IMR-90 (cell line): ENCODE measurements at regions not wholly inside any gene's neighbourhood (a gene's known extent, or its start where the extent isn't known, plus 50 kb on each side); places are given as distances from the start of the nearest gene placed in this dataset.

Source experiments
- ATAC-seq: fragments of 200-7000 bp; cut with Tn5 transposase; 2 replicates; pipeline ENCODE4 v1.9.1; 2020; ENCODE audit warnings: low read depth, mild to moderate bottlenecking, moderate library complexity
- BruUV-seq: library from RNA; stranded (reverse); fragments of 400-500 nt; replicated peaks from 2 replicates; lab custom pipeline; 2021; lab: Mats Ljungman, UMichigan
- CTCF ChIA-PET: fragments of 300-600 bp; formaldehyde crosslinking; extraction: SDS; loops from one replicate; lab custom pipeline; 2021; ENCODE audit warnings: antibody characterized with exemption; lab: Yijun Ruan, JAX
- POLR2A ChIA-PET: fragments of 300-600 bp; sonication (Branson Sonifier 250); formaldehyde crosslinking; loops from one replicate; lab custom pipeline; 2022; ENCODE audit warnings: antibody characterized with exemption; ENCODE audit not compliant: unreplicated experiment; lab: Charles Lee
- DNase-seq: peaks from one replicate; pipeline ENCODE4 v3.0.0; 2013
- H2AFZ ChIP-seq: replicated peaks from 2 replicates; pipeline ENCODE3; 2013; ENCODE audit warnings: low read length, mild to moderate bottlenecking; ENCODE audit not compliant: poor library complexity
- H2AK5ac ChIP-seq: 2 replicates; pipeline ENCODE4 v1.6.1; 2013; ENCODE audit warnings: low read depth, low read length, inconsistent platforms
- H2AK9ac ChIP-seq: replicated peaks from 2 replicates; pipeline ENCODE3; 2013; ENCODE audit warnings: mild to moderate bottlenecking, low read depth, low read length, moderate library complexity; ENCODE audit not compliant: poor library complexity
- H2BK120ac ChIP-seq: 2 replicates; pipeline ENCODE4 v1.6.1; 2013; ENCODE audit warnings: low read depth, low read length, inconsistent platforms
- H2BK15ac ChIP-seq: 3 replicates; pipeline ENCODE4 v1.6.1; 2013; ENCODE audit warnings: low read depth, low read length, inconsistent platforms
- H2BK20ac ChIP-seq: 2 replicates; pipeline ENCODE4 v1.6.1; 2013; ENCODE audit warnings: low read depth, mild to moderate bottlenecking, inconsistent platforms, low read length, moderate library complexity
- H2BK5ac ChIP-seq: 2 replicates; pipeline ENCODE4 v1.6.1; 2013; ENCODE audit warnings: mild to moderate bottlenecking, low read depth, low read length, inconsistent platforms; ENCODE audit not compliant: poor library complexity, severe bottlenecking
- H3K14ac ChIP-seq: replicated peaks from 2 replicates; pipeline ENCODE4 v1.6.1; 2013; ENCODE audit warnings: low read depth, low read length, inconsistent platforms
- H3K18ac ChIP-seq: 2 replicates; pipeline ENCODE4 v1.6.1; 2013; ENCODE audit warnings: low read depth, low read length, control low read depth
- H3K23ac ChIP-seq: 2 replicates; pipeline ENCODE4 v1.6.1; 2013; ENCODE audit warnings: low read depth, low read length, inconsistent platforms
- H3K27ac ChIP-seq: 2 replicates; pipeline ENCODE4 v1.5.1; 2013; ENCODE audit warnings: mild to moderate bottlenecking, control low read depth, low read length; ENCODE audit not compliant: insufficient read depth
- H3K27me3 ChIP-seq: 2 replicates; pipeline ENCODE4 v1.6.1; 2013; ENCODE audit warnings: low read length; ENCODE audit not compliant: control insufficient read depth, insufficient read depth
- H3K36me3 ChIP-seq: 2 replicates; pipeline ENCODE4 v1.6.1; 2013; ENCODE audit warnings: low read length, mixed read lengths; ENCODE audit not compliant: control insufficient read depth, insufficient read depth
- H3K4ac ChIP-seq: 2 replicates; pipeline ENCODE4 v1.6.1; 2013; ENCODE audit warnings: low read depth, low read length, inconsistent platforms
- H3K4me1 ChIP-seq: 2 replicates; pipeline ENCODE4 v1.6.1; 2013; ENCODE audit warnings: low read length, mixed read lengths; ENCODE audit not compliant: control insufficient read depth, insufficient read depth
- H3K4me2 ChIP-seq: 2 replicates; pipeline ENCODE4 v1.6.1; 2013; ENCODE audit warnings: low read depth, mild to moderate bottlenecking, control low read depth, low read length, moderate library complexity
- H3K4me3 ChIP-seq: 2 replicates; pipeline ENCODE4 v1.5.1; 2013; ENCODE audit warnings: low read depth, mild to moderate bottlenecking, control low read depth, low read length, moderate library complexity; ENCODE audit not compliant: insufficient read depth
- H3K56ac ChIP-seq: 2 replicates; pipeline ENCODE4 v1.6.1; 2013; ENCODE audit warnings: low read length, inconsistent platforms; ENCODE audit not compliant: insufficient read depth; ENCODE audit errors: extremely low read depth
- H3K79me1 ChIP-seq, 2 experiments: 2 replicates each; pipeline ENCODE4 v1.6.1; 2013; ENCODE audit warnings: low read length in 2 of 2, inconsistent platforms in 1 of 2, low read depth in 1 of 2
- H3K9ac ChIP-seq: 2 replicates; pipeline ENCODE4 v1.6.1; 2013; ENCODE audit warnings: low read depth, low read length, control low read depth
- H3K9me1 ChIP-seq: 2 replicates; pipeline ENCODE4 v1.6.1; 2013; ENCODE audit warnings: low read length, inconsistent platforms; ENCODE audit not compliant: insufficient read depth
- H3K9me3 ChIP-seq: 2 replicates; pipeline ENCODE4 v1.6.1; 2013; ENCODE audit warnings: low read length; ENCODE audit not compliant: control insufficient read depth, insufficient read depth
- H4K20me1 ChIP-seq: 2 replicates; pipeline ENCODE4 v1.6.1; 2013; ENCODE audit warnings: low read length, inconsistent platforms; ENCODE audit not compliant: insufficient read depth
- H4K5ac ChIP-seq: 2 replicates; pipeline ENCODE4 v1.6.1; 2013; ENCODE audit warnings: mild to moderate bottlenecking, low read depth, low read length, control low read depth
- H4K8ac ChIP-seq, 2 experiments: 2 replicates each; pipeline ENCODE4 v1.6.1; 2013; ENCODE audit warnings: low read depth in 2 of 2, low read length in 2 of 2, control low read depth in 1 of 2, inconsistent platforms in 1 of 2
- H4K91ac ChIP-seq: 2 replicates; pipeline ENCODE4 v1.6.1; 2013; ENCODE audit warnings: low read depth, low read length, inconsistent platforms; ENCODE audit not compliant: insufficient read depth
- RFX5 ChIP-seq: IDR thresholded peaks from 2 replicates; pipeline ENCODE4 v1.8.0; 2012; ENCODE audit warnings: low read depth, mild to moderate bottlenecking, low read length, moderate library complexity
- WGBS, 2 experiments: methylation state at CpG; one replicate each; pipeline versions ENCODE4 v1.1.5 to v1.1.7; 2013; ENCODE audit warnings: missing lambda C conversion rate in 2 of 2; ENCODE audit not compliant: insufficient read length in 1 of 2; ENCODE audit errors: extremely low coverage in 2 of 2; 5-methylcytosine and 5-hydroxymethylcytosine counted together
- dilution Hi-C: fragments of 300-500 bp; cut with HindIII; formaldehyde crosslinking; loops from one replicate; pipeline ENCODE4 v1.14.3; 2018; ENCODE audit warnings: low sequenced_read_pairs; ENCODE audit not compliant: unreplicated experiment
- in situ Hi-C: fragments of 300-500 bp; cut with MboI; formaldehyde crosslinking; loops from 3 replicates; pipeline ENCODE4 v1.14.3; 2019; ENCODE audit warnings: low sequenced_read_pairs, inconsistent platforms, mixed read lengths
- intact Hi-C: fragments of 100-400 bp; cut with micrococcal nuclease; formaldehyde crosslinking; loops from 2 replicates; pipeline ENCODE4 v1.10.0; 2022
- TF ChIP-seq, protein P1 (sequence below): conservative IDR thresholded peaks from 2 replicates; pipeline ENCODE4 v1.5.1; 2012; ENCODE audit warnings: mild to moderate bottlenecking, low read depth, low read length, improper control_type of control experiment
- TF ChIP-seq, protein P2 (sequence below): fragments of 150-350 bp; IDR thresholded peaks from 2 replicates; pipeline ENCODE4 v1.6.1; 2017; ENCODE audit warnings: mild to moderate bottlenecking, antibody characterized with exemption, low read length, low read depth

DNA sequence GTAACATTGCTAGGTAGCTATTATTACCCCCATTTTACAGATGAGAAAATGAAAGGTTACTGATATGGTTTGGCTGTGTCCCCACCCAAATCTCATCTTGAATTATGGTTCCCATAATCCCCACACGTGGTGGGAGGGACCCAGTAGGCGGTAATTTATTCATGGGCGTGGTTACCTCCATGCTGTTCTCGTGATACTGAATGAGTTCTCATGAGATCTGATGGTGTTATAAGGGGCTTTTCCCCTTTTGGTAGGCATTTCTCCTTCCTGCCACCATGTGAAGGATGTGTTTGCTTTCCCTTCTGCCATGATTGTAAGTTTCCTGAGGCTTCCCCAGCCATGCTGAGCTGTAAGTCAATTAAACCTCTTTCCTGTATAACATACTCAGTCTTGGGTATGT lies 252.1 kb downstream of the OPA1 start:
- Histone ChIP-seq H2BK5ac (no peak overlapping the region), H3K9me1 (no peaks in the 10 kb centered on the region), H2AFZ (no peak overlapping the region), H2BK20ac (no peak overlapping the region), H3K27ac (no peak overlapping the region), H3K79me1 (no peaks in the 10 kb centered on the region), H2AK9ac (no peak overlapping the region), H3K18ac (no peak overlapping the region), H2BK120ac (no peak overlapping the region), H4K8ac (no peak overlapping the region), H3K14ac (no peak overlapping the region), H3K23ac (no peak overlapping the region), H2BK15ac (no peak overlapping the region), H3K9ac (no peak overlapping the region), H3K4me3 (no peak overlapping the region), H4K20me1 (no peaks in the 10 kb centered on the region), H3K4me2 (no peak overlapping the region), H3K27me3 (peaks cover 34% of the 10 kb centered on the region), H4K91ac (no peak overlapping the region), H3K4me1 (no peaks in the 10 kb centered on the region), H3K4ac (no peak overlapping the region), H4K5ac (no peak overlapping the region), H2AK5ac (no peak overlapping the region), H3K9me3 (no peaks in the 10 kb centered on the region), H3K36me3 (no peaks in the 10 kb centered on the region), H3K56ac (no peak overlapping the region)
- no CpG with 5 or more reads among the region's 4 CpGs for WGBS, 2 experiments
- intact Hi-C loops: no loop called here
- BruUV-seq: no TSS peak
- dilution Hi-C loops: no loop called here
- TF ChIP-seq RFX5: no peak
- TF ChIP-seq, protein P1, sequence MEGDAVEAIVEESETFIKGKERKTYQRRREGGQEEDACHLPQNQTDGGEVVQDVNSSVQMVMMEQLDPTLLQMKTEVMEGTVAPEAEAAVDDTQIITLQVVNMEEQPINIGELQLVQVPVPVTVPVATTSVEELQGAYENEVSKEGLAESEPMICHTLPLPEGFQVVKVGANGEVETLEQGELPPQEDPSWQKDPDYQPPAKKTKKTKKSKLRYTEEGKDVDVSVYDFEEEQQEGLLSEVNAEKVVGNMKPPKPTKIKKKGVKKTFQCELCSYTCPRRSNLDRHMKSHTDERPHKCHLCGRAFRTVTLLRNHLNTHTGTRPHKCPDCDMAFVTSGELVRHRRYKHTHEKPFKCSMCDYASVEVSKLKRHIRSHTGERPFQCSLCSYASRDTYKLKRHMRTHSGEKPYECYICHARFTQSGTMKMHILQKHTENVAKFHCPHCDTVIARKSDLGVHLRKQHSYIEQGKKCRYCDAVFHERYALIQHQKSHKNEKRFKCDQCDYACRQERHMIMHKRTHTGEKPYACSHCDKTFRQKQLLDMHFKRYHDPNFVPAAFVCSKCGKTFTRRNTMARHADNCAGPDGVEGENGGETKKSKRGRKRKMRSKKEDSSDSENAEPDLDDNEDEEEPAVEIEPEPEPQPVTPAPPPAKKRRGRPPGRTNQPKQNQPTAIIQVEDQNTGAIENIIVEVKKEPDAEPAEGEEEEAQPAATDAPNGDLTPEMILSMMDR: no peak
- TF ChIP-seq, protein P2, sequence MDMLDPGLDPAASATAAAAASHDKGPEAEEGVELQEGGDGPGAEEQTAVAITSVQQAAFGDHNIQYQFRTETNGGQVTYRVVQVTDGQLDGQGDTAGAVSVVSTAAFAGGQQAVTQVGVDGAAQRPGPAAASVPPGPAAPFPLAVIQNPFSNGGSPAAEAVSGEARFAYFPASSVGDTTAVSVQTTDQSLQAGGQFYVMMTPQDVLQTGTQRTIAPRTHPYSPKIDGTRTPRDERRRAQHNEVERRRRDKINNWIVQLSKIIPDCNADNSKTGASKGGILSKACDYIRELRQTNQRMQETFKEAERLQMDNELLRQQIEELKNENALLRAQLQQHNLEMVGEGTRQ: no peak
- POLR2A ChIA-PET: no interaction called here
- in situ Hi-C loops: no loop called here
- DNase-seq: no peak
- CTCF ChIA-PET: no interaction called here
- no peak for ATAC-seq
